ENCODE measurements at regions not wholly inside any gene's neighbourhood (a gene's known extent, or its start where the extent isn't known, plus 50 kb on each side); places are given as distances from the start of the nearest gene placed in this dataset.

DNA sequence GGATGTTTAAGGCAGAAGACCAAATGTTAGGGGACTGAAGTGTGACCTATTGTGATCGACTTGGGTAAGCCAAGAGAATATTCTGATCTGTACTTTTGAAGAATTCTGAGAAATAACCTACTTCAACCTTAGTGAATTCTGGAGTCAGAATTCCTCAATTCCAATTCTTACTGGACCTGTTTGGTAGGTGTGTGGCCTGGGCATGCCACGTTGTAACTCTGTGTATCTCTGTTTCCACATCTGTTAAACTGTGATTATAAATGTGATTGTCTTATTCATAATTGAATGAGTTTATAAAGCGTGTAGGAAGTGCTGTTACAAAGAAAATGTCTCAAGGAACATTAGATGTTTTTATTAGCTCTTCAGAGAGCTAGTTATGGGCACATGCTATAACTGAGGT is 64.5 kb downstream of the TUSC1 start:
- no peak for DNase-seq

DNA sequence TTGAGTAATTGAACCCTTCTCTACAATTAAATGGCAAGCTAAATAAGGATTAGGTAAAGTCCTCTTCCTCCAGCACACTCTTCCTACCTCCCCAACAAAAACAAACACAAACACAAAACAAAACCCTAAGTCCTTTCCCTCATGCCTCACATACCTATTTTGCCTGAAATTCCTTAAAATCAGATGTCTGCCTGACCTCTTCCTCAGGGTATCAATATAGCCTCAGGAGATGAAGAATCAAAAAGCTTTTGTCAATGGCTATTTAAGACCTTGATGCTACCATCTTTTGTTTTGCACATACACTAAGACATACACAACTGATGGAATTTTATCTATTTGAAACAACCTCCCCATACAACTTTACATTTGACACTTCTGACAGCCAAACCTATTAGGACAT is 75.1 kb downstream of the TUSC1 start:
- DNase-seq: no peak

DNA sequence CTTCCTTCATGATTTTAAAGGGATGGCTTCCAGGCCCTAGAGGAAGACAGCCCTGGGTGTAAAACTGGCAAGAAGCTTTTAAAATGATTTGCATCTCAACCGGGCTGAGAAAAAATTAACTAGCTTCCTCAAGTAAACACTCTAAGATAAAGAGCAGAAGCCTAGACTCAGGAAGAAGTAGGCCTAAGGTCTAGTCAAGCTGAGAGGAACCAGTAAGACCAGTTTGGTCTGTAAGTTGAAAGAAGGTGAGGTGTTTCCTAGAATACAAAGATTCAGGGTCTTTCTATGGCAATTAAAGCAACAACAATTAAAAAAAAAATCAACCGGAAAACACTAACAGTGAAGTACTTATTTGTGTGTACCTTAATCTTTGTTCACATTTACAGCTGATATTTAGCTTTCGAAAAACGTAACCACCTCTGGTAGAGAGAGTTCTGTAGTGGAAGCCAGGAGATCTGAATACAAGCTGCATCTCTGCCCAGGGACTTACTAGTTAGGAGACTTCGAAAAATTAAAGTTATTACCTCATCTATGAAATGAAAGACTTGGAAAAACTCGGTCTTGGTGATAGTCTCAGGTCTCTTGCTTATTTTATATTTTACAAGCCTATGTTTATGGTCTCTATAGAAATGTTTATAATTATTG is 75.7 kb downstream of the TUSC1 start:
- no peak for DNase-seq

DNA sequence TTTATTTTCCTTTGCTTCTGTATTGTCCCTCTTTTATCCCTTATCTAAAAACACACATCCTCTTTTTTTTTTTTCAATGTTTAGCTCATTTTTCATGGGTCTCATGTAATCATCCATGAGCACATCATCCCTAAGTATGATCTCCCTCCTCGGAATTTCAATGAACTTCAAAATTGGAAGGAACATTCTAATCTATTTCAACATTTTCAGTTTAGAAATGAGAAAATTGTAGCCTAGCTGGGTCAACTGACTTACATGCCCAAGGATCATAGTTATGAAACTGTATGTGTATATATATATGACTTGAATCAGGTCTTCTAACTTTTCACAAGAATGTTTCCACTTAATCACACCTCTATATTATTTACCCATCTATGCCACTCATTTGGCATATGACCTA is 77.7 kb downstream of the TUSC1 start:
- no peak for DNase-seq

DNA sequence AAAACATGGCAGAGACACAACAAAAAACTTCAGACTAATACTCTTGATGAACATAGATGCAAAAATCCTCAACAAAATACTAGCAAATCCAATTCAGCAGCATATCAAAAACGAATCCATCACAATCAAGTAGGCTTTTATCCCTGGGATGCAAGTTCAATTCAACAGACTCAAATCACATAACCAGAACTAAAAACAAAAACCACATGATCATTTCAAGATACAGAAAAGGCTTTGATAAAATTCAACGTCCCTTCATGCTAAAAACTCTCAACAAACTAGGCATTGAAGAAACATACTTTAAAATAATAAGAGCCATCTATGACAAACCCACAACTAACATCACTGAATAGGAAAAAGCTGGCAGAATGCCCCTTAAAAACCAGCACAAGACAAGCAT is 93.6 kb downstream of the TUSC1 start:
- no peak for DNase-seq

DNA sequence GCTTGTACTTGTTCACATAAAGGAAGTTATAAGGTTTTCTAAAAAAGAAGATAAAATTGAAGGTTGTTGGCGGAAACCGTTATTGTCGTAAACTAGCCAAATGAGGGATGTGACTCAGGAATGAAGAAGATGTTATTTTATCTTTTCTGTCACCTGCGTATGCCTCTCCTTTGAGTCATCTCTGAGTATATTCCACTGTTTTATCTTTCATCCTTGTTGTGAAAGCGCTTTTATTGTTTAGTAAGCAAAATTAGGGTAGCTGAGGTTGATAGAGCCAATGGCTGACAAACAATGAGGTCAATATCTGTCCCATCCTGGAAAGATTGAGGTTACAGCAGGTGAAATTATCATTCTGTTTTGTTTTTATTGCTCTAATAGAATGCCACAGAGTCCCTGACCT is 105.0 kb downstream of the TUSC1 start:
- DNase-seq: no peak

DNA sequence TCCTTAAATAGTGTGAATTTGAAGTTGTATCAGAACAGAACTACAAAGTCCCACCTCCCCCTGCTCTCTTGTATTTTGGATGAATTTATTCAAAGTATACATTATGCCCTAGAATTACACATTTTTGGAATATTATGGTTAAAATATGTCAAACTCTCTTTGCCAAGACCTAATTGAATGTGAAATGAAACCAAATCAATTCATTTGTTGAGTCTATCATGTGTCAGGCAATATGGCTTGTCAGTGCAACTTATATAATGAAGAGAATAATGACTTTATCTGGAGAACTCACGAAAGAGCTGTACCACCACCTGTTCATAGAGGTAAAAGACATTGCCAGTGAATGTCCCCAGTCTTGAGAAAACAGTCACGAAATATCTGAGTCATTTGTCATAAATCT is 106.8 kb downstream of the TUSC1 start:
- no peak for DNase-seq

DNA sequence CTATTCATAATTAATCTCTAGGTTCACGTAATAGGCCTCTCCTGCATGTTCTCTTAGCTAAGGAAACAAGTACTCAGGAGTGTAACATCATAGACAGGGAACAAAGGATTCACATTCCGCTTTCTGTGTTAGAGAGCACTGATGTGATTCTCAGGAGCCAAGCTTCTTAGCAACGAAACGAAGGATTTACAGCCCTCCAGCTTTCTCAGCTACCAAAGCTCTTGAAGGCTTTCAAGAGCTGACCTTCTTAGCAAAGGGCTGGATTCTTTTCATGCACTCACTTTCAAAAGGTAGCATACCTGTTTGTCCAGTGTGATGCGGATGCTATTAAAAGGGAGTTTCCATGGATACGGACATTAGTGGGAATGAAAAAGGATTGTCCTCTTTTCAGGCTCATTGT is 107.4 kb downstream of the TUSC1 start:
- no peak for DNase-seq

DNA sequence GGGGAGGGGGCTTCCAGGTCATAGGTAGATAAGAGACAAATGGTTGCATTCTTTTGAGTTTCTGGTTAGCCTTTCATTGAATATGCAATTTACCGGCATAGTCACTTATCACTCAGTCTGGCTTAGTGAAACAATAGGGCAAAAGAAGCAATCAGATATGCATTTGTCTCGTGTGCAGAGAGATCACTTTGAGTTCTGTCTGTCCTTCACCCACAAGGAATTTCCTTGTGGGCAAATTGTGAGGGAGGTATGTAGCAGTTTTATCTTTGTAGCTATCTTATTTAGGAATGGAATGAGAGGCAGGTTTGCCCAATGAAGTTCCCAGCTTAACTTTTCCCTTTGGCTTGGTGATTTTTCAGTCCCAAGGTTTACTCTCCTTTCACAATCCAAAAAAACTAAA is 116.1 kb downstream of the TUSC1 start:
- no peak for DNase-seq

DNA sequence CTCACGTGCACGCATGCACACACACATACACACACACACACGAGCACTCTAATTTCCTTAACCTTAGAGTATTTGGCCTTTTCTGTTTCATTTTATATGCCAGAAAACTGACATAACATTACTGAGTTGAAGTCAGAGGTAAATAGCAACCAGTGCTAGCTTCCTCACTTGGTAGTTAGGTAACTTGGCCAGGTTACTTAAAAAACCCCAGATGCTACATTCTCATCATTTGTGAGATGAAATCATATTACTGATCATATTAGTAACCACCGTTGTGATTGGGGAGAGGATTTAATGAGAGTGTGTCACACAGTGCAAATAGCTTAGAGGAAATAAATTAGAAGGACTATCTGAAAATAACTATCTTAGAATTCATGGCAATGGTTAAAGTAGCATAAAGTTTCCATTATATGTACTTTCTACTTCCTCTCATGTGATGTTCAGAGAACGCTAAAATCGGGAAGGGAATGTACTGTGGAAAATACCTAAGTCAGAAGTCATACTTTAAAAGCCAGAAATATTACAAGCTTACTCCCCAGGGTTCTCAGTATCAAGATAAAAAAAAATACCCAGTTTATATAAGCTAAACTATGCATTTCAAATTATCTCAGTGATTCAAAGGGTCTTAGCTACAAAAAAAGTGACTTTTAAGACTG is 120.5 kb downstream of the TUSC1 start:
- DNase-seq: no peak

DNA sequence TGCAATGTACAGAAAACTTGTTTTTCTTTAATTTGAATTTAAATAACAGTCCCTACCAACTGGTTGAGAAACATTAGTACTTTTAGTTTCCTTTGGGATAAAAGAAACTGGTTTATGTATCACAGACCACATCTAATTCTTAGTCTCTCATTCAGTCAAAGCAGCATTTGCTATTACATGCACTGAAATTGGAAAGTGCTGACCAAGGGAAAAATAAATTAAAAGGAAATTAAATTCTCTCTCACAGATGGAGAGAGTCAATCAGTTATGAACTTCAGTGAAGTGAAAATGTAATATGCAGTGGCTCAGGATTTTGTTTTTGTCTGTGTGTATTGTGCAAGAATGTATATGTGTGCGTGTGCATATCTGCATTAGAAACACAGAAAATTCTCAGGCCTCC is 121.7 kb downstream of the TUSC1 start:
- DNase-seq: no peak

DNA sequence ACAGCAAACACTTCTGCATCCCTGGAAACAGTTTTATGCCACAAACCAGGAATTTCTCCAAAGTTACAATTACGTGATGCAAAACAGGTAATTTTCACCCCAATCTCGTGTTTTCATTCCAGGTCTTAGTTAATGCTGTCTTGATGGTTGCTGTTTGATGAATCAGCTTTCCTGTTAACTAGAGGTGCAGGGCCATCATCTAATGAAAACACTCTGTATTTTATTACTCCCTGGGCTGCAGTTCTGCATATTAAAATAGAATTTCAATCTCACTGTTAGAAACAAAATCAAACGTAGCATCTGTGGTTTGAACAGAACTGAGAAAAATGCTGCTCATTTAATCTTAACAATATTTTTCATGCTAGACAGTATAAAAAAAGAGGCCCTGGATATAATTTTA is 129.4 kb downstream of the TUSC1 start:
- DNase-seq: no peak

DNA sequence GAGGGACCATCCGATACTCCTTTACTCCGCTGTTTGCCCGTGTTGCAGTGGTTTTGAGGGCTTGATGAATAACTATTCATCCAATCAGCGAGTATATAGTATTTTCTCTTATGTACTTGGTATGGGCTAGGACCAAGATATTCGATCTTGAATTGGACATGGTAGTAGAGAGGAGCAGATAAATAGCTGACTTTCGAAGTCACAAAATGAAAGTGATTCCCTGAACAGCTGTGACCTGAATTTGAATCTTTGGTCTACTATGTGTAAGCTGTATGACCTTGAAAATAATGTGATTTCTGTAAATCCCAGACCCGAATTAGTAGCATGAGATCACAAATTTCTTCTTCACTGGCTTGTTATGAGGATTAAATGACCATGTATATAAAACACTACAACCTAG is 134.4 kb downstream of the TUSC1 start:
- DNase-seq: no peak

DNA sequence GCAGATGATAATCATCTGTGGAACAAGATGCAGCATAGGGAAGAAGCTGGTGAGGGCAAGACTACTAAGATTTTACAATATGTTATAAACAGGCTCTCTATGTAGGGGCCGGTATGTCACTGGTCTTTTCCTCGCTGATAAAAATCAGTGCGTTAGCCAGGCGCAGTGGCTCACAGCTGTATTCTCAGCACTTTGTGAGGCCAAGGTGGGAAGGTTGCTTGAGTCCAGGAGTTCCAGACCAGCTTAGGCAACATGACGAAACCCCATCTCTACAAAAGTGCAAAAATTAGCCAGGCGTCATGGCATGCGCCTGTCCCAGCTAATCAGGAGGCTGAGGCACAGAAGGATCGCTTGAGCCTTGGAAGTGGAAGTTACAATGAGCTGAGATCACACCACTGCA is 135.9 kb downstream of the TUSC1 start:
- DNase-seq: no peak

DNA sequence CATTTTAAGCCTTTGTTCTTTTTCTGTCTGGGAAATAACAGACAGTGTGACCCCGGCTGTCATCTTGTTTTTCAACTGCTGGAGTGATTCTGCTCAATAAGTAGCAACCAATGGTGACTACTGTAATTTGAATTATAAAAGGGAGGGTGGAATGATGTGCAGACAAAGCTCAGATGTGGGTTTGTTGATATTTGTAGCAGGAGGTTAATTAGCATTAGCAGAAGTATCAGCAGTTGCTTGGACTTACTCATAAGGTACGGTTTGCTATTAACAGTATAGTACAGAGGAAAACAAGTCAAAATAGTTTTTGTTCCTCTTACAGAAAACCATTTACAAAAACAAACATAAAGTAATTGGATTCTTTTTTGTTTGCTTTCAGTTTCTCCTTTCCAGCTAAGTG is 140.4 kb downstream of the TUSC1 start:
- DNase-seq: no peak

DNA sequence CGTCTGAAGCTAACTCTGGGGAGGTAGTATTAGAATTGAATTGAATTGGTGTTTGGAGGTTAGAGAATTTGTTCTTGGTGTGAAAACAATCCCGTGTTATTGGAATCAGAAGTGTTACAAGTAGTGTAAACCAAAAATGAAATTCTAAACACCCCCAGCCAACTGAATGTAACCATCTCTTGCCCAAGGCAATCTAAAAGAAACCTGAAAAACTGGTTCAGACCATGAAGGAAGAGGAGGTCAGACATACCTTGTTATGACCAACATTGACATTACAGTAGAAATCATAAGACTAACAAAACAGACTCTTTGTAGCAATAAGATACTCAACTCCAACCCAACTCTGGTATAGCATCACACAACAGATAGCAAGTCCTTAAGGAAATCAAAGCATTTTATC is 159.0 kb downstream of the TUSC1 start:
- DNase-seq: no peak

DNA sequence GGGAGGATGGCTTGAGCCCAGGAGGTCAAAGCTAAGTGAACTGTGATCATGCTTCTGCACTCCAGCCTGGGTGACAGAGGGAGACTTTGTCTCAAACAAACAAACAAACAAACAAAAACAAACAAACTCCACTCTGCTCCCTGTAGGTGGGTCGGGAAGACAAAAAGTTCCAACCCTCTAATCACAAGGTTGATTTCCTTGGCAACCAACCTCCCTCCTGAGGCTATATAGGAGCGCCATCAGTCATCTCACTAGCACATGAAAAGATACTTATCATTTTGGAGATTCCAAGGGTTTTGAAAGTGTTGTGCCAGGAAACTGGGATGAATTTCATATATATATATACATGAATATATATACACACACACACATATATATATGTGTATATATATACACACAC is 160.5 kb downstream of the TUSC1 start:
- DNase-seq: no peak

DNA sequence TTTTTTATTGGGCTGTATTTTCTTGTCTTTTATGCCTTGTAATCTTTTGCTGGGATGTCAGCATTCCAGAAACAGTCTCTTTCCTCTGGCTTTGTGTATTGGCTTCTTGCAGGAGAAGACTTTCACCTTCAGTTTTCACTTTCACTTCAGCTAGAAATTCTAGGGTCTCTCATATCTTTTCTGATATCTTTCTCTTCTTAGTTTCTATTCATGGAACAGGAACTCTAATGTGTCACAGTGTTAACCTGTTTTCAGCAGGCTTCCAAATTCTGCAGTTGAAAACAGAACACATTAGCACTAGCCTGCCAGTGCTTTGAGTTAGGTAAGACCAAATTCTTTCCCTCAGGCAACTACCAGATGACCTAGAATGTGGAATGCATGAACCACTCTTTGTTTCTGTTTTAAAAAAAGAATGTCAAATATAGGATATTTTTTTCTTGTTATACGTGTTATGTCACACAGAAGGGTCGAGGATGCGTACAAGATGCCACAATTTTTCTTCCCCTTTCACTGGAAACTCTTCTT is 164.7 kb downstream of the TUSC1 start:
- no peak for DNase-seq

DNA sequence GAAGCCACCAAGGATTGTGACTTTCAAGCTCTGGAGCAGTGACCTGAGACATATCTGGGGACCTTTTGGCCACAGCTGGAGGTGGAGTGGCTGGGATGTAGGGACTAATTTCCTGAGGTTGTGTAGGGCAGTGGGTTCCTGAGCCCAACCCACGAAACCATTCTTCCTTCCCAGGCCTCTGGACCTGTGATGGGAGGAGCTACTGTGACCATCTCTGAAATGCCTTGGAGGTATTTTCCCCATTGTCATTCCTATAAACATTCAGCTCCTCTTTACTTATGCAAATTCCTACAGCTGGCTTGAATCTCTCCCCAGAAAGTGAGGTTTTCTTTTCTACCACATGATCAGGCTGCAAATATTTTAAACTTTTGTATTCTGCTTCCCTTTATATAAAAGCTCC is 172.6 kb downstream of the TUSC1 start:
- DNase-seq: no peak

DNA sequence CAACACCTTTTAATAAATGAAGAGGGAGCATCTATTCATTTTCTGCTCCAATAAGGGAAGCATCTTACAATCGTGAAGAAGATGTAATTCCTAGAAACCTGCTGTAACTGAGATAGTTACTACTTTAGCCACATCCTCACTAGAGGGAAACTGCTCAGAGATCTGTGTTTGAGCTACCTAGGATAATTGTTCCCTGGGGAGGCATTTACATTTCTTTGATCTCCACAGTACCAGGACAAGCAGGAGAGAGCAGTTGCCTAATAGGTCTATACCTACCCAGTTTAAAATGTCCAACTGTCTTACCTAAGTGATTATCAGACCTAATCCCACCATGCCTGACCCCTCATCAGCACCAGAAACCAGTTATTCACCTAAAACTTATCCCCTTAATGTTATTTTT is 196.9 kb downstream of the TUSC1 start:
- no peak for DNase-seq

DNA sequence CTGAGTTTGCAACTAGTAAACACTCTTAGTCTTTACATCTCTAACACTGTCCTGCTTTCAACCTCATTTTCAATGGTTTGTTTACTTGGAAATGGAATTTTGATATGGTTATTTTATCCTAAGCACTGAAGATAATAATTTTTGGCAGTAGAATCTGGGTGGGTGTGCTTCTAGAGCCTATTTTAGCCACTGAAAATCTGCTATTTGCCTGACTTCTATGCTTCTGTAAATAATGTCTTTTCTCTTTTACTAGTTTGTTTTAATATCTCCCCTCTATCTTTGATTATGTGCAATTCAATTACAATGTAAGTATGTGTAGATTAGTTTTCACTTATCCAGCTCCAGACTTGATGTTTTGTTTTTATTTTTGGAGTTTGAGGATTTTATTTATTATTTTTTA is 197.5 kb downstream of the TUSC1 start:
- no peak for DNase-seq

DNA sequence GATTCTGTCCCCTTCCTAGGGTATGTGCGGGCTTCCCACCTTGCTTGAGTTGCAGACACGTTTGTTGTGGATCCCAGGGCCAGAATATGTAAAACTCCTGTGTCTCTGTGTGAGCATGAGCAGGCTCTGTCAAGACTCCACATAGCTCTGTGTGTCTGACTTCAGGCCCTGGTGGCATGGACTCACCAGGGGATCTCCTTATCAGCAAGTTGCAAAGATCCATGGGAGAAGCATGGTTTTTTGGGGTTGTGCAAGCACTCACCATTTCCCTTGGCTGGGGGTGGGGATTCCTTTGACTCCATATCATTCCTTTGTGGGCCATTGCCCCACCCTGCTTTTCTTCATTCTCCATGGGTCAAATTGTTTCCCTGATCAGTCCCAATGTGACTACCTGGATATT is 205.6 kb downstream of the TUSC1 start:
- DNase-seq: no peak

DNA sequence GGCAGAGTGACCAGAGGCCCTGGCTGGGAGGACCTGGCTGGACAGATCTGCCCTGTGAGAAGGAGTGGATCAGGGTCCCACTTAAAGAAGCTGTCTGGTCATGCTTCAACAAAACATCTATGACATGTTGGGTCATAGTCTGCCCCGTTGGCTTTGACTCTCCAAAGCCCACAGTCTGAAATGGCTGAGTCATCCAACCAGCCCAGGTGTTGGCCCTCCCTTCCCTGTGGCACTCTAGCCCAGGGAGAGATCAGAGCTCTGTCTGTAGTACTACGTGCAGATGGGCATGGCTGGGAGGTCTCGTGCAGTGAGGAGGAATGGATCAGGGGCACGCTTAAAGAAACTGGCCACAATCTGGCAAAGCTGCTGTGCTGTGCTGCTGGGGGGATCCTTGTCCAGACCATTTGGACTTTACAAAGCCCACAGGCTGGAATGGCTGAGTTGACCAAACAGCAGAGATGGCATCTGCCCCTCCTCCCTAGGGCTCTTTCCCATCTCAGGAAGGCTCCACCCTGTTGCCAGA is 206.1 kb downstream of the TUSC1 start:
- peak in 1 of 2 experiments; percentile 4 for DNase-seq

DNA sequence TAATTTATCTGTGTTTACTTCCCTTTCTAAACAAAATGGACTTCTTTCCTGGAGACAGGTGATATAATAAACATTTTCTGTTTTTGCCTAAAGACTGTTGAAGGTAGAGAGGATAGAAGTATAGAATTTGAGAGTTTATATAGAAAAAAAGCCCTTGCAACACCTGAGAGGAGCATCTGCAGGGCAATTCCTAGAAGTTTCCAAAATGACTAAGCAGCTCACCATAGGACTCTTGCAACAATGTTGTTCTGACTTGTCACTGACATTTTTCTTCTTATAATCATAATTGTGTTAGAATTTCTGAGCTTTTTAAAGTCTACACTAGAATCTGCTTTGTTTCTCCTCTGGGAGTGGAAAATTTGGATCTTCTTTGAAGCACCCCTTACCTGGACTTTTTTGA is 216.8 kb downstream of the TUSC1 start:
- no peak for DNase-seq

DNA sequence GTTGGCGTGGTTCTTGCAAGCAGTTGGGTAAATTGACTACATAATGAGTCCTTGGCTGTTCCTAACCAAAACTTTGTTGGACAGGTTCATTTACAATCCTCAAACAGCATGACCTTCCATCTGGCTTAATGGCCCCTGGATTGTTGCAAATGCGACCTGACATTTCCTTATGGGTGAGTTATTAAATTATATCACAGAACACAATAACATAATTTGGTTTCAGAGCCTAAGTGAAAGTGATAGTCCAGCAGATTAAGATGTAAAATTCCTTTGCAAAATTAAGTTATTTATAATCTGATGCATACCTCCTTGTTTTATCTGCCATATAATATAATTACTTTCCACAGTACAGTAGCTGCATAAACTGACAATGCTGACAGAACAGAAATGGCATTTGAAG is 224.4 kb downstream of the TUSC1 start:
- DNase-seq: no peak

Data from NCI-H524 (cell line).